HUDEP-2 (cell line): ENCODE measurements at regions not wholly inside any gene's neighbourhood (a gene's known extent, or its start where the extent isn't known, plus 50 kb on each side); places are given as distances from the start of the nearest gene placed in this dataset.

Source experiments
- DNase-seq, 76 experiments: peaks; one replicate each; lab custom pipeline; 2025; ENCODE audit not compliant: unreplicated experiment in 76 of 76; lab: John Stamatoyannopoulos, UW

DNA sequence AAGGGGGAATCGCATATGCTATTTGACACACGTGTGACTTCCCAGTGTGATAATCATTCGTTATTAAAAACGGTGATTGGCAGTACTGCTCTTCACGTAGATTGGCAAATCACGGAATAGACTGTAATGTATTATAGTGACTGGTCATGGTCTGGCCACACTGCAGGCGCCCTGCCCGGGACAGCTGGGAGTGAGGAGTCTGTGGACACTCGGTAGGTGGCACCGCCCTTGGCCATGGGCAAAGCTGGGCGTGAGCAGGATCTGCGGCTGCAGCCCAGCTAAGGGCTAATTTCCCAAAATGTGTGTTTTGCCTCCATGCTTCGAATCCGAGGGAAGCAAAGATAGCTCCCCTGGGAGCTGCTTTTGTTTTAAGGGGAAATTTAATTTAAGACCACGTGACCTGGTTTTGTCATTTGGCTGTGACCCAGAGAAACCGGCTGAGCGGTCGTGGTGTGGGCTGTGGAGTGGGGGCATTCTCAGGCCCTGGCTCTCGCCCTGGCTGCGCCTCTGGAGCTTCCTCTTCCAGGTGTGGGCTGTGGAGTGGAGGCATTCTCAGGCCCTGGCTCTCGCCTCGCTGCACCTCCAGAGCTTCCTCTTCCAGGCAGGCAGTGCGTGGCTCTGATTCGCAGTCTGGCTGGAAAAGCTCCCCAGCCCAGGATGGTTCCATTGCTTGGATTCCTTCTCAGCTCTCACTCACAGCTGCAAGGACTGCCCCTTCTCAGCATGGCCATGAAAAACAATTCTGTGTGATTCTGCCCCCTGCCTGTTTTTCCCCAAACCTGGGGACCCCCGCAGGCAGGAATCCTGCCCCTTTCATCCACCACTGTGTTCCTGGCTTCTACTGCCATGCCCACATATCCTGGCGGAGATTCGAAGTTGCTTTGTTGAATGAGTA lies 131.1 kb downstream of the OLFM1 start:
- no peak for DNase-seq

DNA sequence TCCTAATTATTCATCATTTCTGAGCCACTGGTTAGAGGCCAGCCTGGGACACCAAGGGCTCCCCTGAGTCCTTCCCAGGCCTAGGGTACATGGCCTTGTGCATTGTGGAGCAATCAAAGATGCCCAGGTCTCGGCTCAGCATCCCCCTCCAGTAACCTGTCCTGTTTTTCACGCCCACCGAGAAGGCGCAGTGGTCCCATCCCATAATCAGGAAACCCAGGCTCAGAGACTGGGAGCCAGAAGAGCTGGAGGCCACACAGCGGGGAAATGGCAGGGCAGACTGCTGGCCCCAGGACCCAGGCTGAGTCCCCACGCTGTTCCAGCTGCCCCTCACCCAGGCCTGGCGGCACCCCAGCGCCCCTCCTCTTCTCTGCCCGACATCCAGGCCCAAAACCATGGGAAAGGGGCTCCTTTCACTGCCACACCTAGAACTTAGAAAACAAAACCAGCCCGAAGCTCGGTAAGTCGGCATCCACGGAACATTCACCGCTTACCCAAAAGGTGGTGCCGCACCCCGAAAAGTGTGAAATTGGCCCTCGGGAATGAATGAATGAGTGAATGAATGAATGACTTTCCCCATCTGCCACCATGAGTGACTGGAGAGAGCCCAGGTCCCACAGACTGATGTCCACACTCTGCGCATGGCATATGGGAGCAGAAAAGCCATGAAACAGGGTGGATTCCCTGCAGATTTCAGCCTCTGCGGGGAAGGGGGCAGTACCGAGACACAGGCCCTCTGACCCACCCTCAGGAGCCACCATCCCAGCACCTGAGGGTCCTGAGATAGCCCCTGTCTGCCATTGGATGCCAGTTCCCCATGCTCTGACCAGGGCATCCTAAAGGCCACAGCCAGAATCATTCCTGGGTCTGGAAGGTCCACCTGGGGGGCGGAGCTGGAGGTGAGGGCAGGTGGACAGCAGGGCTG lies 132.5 kb downstream of the OLFM1 start:
- no peak for DNase-seq

DNA sequence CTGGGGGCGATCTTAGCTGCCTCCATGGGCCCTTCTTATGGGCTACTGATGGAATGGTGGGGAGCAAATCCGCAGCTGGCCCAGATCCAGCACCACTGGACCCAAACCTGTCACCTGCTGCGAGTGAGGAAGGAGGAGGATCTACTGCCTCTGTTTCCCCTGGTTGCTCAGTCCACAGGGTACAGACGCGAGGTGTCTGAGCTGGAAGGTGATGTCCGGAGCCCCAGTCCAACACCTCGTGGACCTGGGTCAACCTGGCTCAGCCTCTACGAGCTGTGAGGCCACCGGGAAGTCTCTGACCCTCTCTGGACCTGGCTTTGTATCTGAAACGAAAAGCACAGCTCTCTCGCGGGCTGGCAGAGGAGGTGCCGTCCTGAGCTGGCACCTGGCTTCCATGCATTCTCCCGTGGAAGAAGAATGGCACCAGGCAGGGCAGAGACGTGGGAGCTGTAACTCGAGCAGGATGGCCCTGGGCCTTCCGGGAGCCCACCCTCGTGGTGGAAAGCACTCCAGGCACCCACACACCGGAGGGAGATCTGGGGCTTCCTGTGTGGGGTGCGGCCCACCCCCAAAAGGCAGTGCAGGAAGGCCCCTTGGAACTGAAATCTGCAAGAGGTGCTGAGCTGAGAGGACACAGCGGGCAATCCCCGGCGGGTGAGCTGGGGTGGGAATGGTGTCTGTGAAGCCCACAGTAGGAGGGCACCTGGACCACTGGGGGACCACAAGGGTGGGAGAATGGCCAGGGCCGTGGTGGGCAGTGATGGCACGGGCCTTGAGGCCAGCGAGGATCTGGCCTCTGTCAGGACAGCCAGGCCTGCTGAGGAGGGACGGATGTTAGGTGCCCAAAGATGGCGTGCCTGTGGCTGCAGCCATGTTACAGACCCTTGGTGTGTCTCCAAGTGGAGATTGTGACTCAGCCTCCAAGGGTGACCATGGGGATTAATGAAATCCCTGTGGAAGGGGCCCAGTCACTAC lies 133.4 kb downstream of the OLFM1 start:
- no peak for DNase-seq

DNA sequence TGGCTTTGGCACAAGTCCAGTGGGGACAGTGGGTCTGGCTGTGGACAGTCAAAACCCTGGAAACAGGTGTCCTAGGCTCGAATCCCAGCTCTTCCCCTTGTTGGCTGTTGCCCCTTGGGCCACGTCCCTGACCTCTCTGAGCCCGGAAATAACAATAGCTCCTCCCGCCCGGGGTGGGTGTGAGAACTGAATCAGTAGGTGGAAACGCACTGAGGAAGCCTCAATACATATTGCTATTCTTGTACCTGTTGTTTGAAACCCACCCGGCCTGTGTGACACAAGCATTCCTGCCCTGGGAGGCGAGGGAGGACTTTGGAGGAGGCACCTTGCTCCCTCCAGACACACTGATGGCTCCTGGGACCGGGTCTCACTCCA lies 134.1 kb downstream of the OLFM1 start:
- no peak for DNase-seq

DNA sequence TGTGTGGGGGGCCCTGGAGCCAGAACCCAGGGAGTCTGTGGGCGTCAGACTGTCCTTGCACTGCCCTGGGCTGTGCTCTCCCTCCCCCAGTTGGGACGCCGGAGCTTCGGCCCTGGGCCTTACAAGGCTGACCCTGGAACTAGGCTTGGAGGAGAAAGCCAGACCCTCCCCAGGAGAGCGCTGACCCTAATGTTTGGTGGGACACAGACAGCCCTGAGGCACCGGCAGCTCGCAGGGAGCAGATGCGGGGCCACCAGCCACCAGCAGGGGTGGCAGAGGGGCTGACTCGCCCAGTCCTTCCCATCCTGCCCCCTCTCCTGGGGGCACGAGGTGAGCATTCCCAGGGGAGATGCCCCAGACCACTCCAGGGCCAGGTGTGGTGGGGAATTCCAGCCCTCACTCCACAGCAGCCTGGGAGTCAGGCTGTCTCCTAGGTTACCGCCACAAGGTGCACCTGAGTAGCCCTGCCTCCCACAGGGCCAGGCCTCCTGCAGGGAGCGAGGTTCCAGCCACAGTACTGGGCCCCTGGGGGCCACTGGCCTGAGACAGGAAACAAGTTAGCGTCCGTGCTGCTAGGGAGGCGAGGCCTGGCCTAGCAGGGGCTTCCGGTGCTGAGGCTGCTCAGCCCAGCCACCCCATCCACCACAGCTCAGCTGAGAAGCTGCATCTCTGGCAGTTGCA lies 134.6 kb downstream of the OLFM1 start:
- DNase-seq: no peak

DNA sequence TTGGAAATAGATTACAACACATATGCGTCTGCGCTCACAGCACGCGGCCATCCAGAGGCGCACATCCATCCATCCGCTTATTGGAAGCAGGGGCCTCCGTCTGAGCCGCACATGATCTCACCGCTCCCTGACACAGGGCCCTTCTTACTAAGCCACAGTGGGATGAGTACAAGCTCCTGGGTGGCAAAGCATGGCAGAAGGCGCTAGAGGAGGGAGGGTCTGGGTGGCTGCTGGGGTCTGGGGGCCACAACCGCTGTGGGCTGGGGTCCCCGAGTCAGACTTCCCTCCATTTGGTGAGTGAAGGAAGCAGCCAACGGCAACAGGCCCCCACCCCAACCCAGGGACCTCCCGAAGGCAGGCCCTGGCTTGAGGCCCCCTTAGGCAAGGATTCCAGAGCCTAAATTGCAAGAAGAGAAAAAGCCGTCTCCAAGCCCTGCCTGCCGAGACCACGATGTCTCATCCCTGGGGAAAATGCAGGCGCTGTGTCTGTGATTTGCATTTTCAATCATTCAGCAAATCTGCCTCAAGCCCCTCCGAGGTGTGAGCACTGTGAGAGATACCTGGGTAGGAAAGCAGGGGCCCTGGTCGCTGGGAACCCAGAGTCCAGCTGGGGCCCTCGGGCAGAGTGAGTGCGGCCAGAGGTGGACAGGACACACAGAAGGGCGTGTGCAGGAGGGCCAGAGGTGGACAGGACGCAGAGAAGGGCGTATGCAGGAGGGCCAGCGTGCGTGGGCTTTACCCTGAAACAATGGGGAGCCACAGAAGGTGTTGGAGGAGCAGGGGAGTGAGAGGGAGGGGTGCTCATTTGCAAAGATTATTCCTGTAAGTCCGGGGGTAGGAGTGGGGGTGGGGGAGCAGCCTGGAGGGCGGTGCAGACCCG lies 135.7 kb downstream of the OLFM1 start:
- DNase-seq: no peak

DNA sequence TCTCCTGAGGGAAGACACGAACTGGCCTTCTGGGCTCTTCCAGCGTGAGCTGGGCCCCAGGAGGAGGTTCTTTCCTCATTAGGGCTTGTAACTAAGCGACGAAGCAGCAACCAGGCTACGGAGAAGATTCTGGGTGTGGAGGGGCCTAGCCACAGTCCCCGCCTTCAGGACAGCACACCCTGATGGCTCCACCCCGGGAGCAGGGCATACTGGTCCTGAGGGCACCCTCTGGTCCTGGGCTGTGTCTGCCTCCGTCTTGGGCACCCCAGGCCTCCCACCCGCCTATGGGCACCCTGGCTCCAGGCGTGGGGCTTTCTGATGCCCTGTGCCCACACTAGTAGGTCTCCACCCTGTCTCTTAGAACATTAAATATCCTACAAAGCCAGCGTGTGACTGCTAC lies 136.4 kb downstream of the OLFM1 start:
- no peak for DNase-seq

DNA sequence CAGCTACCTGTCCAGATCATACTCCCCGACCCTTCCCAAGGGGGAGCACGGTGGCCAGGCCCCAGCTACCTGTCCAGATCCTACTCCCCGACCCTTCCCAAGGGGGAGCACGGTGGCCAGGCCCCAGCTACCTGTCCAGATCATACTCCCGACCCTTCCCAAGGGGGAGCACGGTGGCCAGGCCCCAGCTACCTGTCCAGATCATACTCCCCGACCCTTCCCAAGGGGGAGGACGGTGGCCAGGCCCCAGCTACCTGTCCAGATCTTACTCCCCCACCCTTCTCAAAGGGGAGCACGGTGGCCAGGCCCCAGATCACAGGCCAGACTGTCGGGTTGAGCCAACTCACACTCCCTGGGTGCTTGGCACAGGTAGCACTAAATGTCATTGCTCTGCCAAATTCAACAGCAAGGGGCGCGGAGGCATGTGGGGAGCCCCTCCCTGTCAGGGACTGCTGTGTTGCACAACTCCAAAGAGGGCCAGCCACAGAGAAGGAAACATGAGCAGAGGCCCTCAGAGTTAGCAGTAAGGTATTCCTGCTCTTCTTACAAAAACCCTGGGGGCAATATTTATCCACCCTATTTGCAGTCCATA lies 136.9 kb downstream of the OLFM1 start:
- DNase-seq: no peak

DNA sequence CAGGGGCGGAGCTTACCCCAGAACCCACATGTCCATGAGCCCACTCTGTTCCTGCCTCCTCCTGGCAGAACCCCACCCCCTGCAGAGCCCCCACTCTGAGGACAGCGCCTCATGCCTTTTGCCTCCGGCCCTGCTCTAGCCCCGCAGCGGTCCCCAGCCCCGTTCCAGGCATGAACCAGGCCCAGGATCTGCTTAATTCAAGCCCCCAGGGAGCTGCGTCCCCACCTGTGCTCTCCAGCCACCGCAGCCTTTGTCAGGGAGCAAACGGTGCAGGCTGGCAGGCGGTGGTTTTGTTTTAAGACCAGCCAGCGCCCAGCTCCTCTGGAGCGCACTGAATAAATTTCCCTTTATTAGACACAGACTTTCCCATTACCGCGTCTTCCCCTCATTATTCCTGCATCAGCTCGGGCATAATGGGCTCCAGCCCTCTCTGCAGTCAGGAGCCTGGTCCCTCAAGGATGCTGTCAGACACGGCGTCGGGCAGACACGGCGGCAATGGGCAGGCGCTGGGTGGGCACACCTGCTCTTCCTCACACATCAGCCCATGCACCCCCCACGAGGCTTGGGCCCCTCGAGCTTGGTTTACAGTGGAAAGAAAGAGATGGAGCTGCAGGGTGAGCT lies 137.6 kb downstream of the OLFM1 start:
- no peak for DNase-seq

DNA sequence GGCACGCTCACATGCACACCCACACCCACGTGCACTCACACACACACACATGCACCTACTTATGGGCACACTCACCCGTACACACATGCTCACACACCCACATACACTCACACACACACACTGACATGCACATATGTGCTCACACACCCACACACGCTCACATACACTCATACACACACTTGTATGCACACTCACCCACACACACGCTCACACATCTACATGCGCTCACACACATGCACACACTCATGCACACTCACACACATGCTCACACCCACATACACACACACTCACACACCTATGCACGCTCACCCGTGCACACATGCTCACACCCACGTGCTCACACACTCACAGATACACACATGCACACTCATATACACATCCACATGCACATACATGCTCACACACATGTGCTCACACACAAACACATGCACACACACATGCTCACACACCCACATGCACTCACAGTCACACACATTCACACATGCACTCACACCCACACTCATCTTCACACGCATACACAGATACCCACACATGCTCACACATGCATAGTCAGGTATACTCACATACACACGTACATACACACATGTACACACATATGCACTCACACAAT lies 138.3 kb downstream of the OLFM1 start:
- DNase-seq: no peak

DNA sequence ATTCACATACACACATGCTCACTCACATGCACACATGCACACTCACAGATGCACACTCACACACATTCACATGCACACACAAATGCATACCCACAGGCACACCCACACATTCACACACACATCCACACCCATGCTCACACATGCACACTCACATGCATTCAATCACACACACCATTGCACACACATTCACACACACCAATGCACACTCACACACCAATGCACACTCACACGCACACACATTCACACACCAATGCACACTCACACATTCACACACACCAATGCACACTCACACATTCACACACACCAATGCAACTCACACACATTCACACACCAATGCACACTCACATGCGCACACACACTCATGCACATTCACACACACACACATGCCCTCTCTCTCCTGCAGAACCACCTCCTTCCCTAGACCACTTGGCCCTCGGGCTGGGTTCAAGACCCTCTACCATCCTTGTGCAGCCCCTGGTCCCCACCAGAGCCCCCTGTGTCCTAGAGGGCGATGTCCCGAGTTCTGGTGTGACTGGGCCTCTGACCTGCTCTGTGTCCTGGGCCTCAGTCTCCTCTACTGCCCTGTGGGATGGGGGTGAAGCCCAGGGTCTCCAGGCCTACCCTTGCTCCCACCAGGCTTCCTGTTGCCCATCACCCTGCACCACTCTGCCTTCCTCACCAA lies 139.0 kb downstream of the OLFM1 start:
- no peak for DNase-seq

DNA sequence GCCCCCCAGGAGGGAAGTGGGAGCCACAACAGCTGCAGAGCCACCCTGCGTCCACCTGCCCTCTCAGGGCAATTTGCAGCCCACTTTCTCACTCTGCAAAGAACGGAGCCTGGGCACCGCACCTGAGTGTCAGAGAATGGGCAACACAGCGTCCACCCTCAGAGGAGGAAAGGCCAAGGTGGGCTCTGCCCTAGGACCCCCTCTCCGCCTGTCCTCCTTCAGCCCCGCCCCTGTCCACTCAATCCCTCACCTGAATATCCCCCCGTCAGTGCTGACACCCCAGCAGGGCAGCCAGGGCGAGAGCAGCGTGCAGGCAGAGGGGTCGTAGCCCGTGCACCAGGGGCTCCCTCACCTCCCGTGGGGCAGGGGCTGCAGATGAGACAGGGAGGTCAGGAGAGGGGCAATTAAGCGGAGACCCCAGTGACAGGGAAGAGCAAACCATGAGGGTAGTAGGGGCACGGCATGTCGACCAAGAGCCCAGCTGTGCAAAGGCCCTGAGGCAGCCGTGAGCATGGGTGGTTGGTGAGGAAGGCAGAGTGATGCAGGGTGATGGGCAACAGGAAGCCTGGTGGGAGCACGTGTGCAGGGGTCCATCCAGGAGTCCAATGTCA lies 140.3 kb downstream of the OLFM1 start:
- DNase-seq: no peak

DNA sequence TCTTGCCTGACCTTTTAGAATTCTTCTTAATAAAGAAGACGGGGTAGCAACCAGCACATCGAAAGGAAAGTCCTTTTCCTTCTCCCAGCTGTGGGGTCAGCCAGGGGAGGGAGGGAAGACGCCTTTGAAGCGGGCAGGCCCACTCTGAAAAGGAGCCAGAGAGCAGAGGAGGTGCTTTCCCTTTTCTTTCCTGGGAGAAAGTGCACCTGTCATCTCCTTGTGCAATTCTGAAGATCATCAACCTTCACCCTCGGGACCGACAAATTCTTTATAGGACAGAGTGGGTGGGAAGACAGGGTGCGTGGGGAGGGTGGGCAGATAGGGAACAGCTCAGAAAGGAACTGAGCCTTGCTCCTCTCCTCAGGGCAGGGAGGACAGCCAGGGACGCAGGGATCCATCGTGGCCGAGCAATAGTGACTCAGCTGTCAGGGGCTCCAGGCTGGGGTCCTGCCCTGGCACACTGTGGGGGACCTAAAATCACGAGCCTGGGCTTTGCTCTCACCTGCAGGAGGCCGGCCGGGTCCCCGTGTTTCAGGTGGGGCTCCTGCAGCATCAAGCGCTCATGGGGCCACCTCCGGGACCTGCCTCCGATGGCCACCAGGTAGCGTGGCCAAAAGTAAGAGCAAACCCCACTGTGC lies 141.0 kb downstream of the OLFM1 start:
- no peak for DNase-seq

DNA sequence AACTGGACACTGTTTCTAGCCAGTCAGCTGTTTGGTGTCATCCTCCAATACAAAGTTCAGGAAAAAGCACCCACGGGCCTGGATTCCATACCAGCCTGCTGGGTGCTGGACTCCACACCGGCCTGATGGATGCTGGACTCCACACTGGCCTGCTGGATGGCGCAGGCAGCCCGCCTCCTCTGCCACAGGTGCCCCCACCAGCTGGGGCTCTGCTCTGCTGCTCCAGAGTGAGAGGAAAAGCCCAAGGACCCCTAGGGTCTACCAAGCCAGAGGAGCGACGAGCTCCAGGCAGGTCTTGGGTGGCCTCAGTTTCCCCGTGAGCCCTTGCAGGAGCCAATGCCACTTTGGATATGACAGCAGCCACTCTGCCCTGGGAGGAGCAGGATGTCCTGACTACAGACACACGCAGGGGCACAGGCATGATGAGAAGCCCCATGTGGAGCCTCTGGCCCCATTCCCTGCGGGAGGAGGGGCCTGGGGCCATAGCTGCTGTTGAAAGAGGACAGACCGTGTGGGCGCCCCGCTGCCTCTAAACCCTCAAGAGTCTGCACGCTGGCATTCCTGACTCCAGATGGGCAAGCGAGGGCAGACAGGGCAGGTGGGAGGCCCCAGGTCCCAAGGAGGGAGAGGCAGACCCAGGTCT lies 141.6 kb downstream of the OLFM1 start:
- DNase-seq: no peak

DNA sequence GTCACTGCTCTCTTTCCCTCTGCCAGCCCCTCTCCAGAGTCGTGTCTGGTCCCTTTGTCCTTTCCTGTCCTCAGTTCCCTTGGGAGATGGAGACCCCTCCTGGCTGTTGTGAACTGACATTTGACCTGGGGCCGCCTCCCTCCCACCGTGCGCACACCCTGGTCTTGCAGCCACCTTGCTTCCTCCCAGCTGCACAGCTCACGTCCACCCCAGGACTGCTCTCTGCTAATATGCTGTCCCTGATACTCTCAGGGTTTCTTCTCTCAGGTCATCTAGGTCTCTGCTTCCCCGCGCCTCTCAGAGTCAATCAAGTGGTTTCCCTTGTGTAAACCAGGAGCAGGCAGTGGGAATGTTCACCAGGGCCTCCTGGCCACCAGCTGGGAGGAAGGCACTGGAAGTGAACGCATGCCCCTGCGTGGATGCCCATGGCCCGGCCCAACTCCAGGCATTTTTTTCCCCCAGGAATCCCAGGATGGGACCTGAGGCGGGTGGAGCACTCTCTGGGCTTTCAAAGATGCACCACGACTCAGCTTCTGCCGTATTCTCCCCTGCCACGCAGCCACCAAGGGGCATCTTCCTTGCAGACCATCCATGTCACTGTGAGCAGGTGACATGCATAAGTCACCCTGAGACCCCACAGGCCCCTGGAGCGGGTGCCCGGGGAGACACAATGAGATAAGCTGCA lies 142.4 kb downstream of the OLFM1 start:
- no peak for DNase-seq
